Transverse colon (tissue), 3 donors: ENCODE measurements at regions not wholly inside any gene's neighbourhood (a gene's known extent, or its start where the extent isn't known, plus 50 kb on each side); places are given as distances from the start of the nearest gene placed in this dataset.

Experiments
- CTCF ChIP-seq, 5 experiments: fragments of 200-600 bp in 3 of 5; fragments of 450-650 bp in 2 of 5; sonication (generic) in 3 of 5; IDR thresholded peaks; 1 replicate in 2 of 5; 2 replicates in 3 of 5; pipeline ENCODE4 v1.5.1; 2016 to 2017; ENCODE audit warnings: antibody characterized with exemption in 5 of 5, inconsistent platforms in 3 of 5, mild to moderate bottlenecking in 2 of 5, moderate library complexity in 1 of 5
- EP300 ChIP-seq: sonication (generic); formaldehyde crosslinking; IDR thresholded peaks from one replicate; pipeline ENCODE4 v1.6.1; 2017; ENCODE audit warnings: antibody characterized with exemption, low read depth

GRCh38 chr6:106830930-106831329 is 143.6 kb downstream of the CD24 start:
- TF ChIP-seq CTCF (IDR thresholded peaks at IDR 0.05) (no peak), EP300 (no peak)
